Activated CD4-positive, alpha-beta T cell treated with anti-CD3 and anti-CD28 coated beads for 36 hours (primary cell): ENCODE measurements at regions not wholly inside any gene's neighbourhood (a gene's known extent, or its start where the extent isn't known, plus 50 kb on each side); places are given as distances from the start of the nearest gene placed in this dataset.
A peak's percentile ranks its signal among the peaks of the same experiment; 100 is the strongest.

Source experiments
- ATAC-seq: fragments of 200-7000 bp; cut with Tn5 transposase; one replicate; pipeline ENCODE4 v1.10.0; 2021; ENCODE audit warnings: mild to moderate bottlenecking, moderate library complexity
- CTCF ChIA-PET: fragments of 350-600 bp; sonication (Branson Sonifier 250); formaldehyde crosslinking; loops from one replicate; lab custom pipeline; 2021; ENCODE audit warnings: antibody characterized with exemption; lab: Charles Lee
- POLR2A ChIA-PET: fragments of 350-600 bp; sonication (Branson Sonifier 250); formaldehyde crosslinking; loops from one replicate; lab custom pipeline; 2021; ENCODE audit warnings: antibody characterized with exemption, inconsistent platforms; lab: Charles Lee
- DNase-seq: peaks from one replicate; pipeline ENCODE4 v3.0.0-alpha.2; 2020
- H3K27ac Mint-ChIP-seq: one replicate; pipeline ENCODE4 v1.8.0; 2021; ENCODE audit warnings: mixed read lengths
- H3K27me3 Mint-ChIP-seq: one replicate; pipeline ENCODE4 v1.8.0; 2021; ENCODE audit warnings: mixed read lengths
- H3K36me3 Mint-ChIP-seq: one replicate; pipeline ENCODE4 v1.8.0; 2021; ENCODE audit warnings: low read depth, mixed read lengths
- H3K4me1 Mint-ChIP-seq: one replicate; pipeline ENCODE4 v1.8.0; 2021; ENCODE audit warnings: mixed read lengths
- H3K4me3 Mint-ChIP-seq: one replicate; pipeline ENCODE4 v1.8.0; 2021; ENCODE audit warnings: mild to moderate bottlenecking, moderate library complexity, mixed read lengths
- H3K9me3 Mint-ChIP-seq: one replicate; pipeline ENCODE4 v1.8.0; 2021; ENCODE audit warnings: low read depth, mixed read lengths
- intact Hi-C, 2 experiments: fragments of 100-400 bp; cut with DNase I in 1 of 2; cut with micrococcal nuclease in 1 of 2; formaldehyde crosslinking; loops; one replicate each; pipeline versions ENCODE4 v1.14.2 to v1.15.1; 2022 to 2024; cut with DNase I, micrococcal nuclease

DNA sequence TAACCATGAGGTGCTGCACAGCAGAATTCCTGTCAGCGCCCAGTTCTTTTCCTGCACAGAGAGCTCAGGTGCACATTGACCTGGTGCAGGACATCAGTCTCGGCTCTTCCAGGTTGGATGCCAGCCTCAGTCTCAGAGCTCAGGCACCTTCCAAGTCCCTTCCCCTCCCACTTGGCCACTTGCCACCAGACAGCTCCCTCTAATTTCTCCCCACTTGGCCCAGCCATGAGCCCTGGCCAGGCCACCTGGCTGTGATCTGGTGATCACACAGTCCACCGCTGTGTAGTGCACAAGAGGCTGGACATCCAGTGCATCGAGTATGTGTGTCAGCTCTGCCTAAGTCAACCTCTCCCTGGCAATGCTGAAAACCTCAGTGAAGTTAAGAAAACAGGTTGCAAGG is 336.6 kb upstream of the MYT1L start:
- Mint-ChIP-seq H3K36me3 (no peaks in the 10 kb centered on the region), H3K27ac (no peak overlapping the region), H3K4me1 (no peaks in the 10 kb centered on the region), H3K9me3 (no peaks in the 10 kb centered on the region), H3K4me3 (no peak overlapping the region), H3K27me3 (no peaks in the 10 kb centered on the region)
- no peak for DNase-seq
- no peak for ATAC-seq
- ChIA-PET CTCF (interaction anchor here (0.5 kb wide), 1 partner anchor 21 kb away, joined by 3 read pairs; no protein-coding TSS in a partner anchor), POLR2A (no interaction called here)
- intact Hi-C loops: no loop called here

DNA sequence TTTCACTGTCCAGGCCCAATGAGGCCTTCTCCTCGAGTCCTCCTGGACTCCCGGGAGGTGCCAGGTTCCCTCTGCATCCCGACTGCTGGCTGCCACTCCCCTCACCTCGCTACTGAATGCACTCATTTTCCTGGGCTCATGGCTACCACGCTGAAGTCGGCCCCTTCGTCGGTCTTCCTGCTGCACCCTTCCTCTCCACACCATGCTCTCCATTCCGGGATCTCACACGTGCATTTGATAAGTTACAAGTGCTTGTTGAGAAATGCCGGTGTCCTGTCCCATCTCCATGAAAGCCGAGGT is 334.7 kb upstream of the MYT1L start:
- no peak for ATAC-seq
- intact Hi-C loops: no loop called here

DNA sequence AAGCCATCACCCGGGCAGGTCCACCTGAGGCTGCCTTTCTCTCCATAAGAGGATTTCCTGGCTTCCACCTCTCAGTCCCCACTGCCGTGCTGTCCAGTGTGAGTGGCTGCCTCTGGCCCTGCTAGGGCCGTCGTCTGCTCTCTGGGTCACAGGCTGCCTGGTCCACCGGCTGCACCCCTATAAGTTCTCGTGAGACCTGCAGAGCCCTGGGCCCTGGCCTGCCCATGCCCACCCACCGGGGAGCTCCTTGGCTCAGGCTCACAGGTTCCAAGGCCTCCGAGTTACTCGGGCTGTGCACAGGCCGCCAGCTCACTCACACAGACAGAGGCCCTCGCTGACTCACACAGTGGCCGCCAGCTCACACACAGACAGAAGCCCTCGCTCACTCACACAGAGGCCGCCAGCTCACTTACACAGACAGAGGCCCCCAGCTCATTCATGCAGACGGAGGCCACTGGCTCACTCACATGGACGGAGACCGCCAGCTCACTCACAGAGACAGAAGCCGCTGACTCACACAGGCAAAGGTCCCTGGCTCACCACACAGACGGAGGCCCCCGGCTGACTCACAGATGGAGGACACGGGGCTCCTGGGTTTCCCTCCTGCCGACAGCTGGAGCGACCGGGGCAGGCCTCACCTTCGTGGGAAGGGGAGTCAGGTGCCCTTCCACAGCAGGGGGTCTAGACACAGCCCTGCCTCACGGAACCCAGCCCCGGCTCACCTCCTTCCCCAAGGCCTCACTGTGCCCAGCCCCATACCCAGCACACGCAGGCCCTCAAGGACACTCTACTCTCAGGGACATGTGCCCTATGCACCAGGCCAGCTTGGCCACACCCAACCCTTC is 334.1 kb upstream of the MYT1L start:
- DNase-seq (peak; percentile 26), ATAC-seq (peak; percentile 47)
- Mint-ChIP-seq H3K27ac (no peak overlapping the region), H3K4me3 (no peak overlapping the region), H3K4me1 (no peaks in the 10 kb centered on the region), H3K9me3 (peaks cover 5% of the 10 kb centered on the region), H3K36me3 (no peaks in the 10 kb centered on the region), H3K27me3 (no peaks in the 10 kb centered on the region)
- POLR2A ChIA-PET: no interaction called here
- intact Hi-C loops: no loop called here
- CTCF ChIA-PET: no interaction called here

More for the DNA sequence above, 334.7 kb upstream of the MYT1L start:
- no peaks in the 10 kb centered on the region for H3K4me1 Mint-ChIP-seq
- no peaks in the 10 kb centered on the region for H3K9me3 Mint-ChIP-seq
- ChIA-PET POLR2A (no interaction called here), CTCF (no interaction called here)
- no peak for DNase-seq
- H3K4me3 Mint-ChIP-seq: no peak overlapping the region
- no peaks in the 10 kb centered on the region for H3K27me3 Mint-ChIP-seq
- no peak overlapping the region for H3K27ac Mint-ChIP-seq
- no peaks in the 10 kb centered on the region for H3K36me3 Mint-ChIP-seq

DNA sequence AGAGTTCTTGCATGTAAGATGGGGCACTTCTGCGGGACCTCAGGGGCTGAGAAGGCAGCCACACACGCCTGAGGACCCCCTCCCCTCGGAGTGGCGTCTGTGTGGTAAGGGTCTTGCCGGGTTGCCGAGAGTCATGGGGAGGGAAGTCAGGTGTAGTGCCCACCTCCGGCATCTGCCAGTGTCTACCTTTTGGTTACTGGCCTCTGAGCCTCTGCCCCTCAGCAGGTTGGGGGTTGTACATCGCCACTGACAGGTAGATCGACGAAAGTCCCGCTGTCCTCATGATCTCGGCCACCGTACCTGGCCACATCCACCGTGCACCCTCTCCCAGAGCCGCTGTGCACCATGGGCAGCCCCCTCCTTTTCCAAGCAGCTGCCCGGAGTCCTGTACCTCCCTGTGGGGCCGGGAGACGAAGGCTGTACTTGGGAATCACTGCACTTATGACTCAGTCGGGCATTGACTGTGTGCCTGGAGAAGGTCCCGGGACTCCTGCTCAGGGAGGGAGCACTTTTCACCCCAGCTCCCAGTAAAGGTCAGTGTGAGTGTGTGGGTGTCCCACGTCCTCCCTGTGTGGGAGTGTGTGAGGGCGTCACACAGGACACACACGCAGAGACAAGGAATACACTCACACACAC is 332.4 kb upstream of the MYT1L start:
- ATAC-seq (no peak), DNase-seq (no peak)
- POLR2A ChIA-PET: no interaction called here
- intact Hi-C loops: no loop called here
- peaks cover 9% of the 10 kb centered on the region for H3K9me3 Mint-ChIP-seq
- H3K27ac Mint-ChIP-seq: no peak overlapping the region
- H3K27me3 Mint-ChIP-seq: no peaks in the 10 kb centered on the region
- no peak overlapping the region for H3K4me3 Mint-ChIP-seq
- no peaks in the 10 kb centered on the region for H3K4me1 Mint-ChIP-seq
- no peaks in the 10 kb centered on the region for H3K36me3 Mint-ChIP-seq
- CTCF ChIA-PET: no interaction called here

DNA sequence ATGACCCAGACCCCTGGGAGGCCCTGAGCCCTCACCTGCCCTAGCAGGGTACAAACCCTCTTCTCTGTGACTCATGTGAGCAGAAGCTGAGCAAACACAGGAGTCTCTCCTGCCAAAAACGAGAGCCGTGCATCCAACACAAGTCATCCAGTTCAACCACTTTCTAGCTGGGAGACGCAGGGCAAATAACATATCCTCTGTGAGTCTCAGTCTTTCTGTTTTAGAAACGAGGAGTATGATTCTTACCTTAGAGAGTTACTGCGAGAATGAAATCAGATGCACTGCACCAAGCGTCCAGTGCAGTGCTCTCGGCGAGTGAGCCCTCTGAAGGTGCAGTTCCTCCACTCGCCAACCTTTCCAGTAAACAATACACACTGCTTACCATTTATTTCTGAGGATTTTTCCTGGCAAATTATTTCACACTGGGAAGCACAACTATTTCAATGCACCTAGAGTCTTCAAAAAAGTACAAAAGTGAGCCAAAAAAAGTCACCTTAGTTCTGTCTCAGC is 331.8 kb upstream of the MYT1L start:
- no peaks in the 10 kb centered on the region for H3K27me3 Mint-ChIP-seq
- H3K4me3 Mint-ChIP-seq: no peak overlapping the region
- no peak overlapping the region for H3K27ac Mint-ChIP-seq
- ATAC-seq: no peak
- ChIA-PET POLR2A (no interaction called here), CTCF (no interaction called here)
- intact Hi-C loops: no loop called here
- DNase-seq: no peak
- peaks cover 2% of the 10 kb centered on the region for H3K36me3 Mint-ChIP-seq
- peaks cover 13% of the 10 kb centered on the region for H3K9me3 Mint-ChIP-seq
- H3K4me1 Mint-ChIP-seq: no peaks in the 10 kb centered on the region

DNA sequence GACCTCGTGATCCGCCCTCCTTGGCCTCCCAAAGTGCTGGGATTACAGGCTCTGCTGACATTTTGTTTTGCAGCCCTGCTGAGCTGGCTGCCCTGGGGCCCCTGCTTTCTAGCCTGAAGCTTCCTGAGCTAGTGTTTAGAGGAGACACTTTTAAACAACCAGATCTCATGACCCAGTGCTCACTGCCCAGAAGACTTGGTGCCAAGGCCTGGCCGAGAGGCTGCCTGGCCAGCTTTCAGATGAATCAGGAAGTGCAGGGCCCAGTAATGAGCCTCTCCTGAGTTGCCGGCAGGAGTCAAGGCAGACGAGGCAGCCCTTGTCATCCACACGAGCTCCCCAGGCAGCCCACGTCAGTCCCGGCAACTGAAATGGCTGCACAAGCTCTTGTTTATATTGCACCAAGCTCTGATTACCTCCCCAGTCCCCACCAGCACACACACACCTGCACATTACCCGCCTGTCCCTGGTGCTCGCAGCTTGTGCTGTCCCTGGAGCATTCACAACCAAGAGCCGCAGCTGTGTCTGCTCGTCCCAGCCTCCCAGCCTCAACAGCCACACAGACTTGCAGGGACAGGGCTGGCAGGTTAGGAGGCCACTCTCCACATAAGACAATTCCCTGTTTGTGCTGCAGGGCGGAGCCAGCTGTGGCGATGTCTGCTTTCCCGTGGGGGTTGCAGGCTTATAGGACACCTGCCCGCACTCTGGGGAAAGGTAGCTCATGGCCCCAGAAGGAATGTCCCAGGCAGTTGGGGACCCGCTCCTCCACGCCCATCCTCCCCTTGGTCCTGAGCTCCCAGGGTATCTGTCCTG is 331.2 kb upstream of the MYT1L start:
- no peak overlapping the region for H3K4me3 Mint-ChIP-seq
- H3K9me3 Mint-ChIP-seq: peaks cover 13% of the 10 kb centered on the region
- DNase-seq: no peak
- ChIA-PET CTCF (interaction anchor here (0.7 kb wide), 1 partner anchor 783 kb away, joined by 3 read pairs; no protein-coding TSS in a partner anchor), POLR2A (no interaction called here)
- peaks cover 2% of the 10 kb centered on the region for H3K4me1 Mint-ChIP-seq
- intact Hi-C loops: no loop called here
- no peaks in the 10 kb centered on the region for H3K27me3 Mint-ChIP-seq
- peaks cover 2% of the 10 kb centered on the region for H3K36me3 Mint-ChIP-seq
- H3K27ac Mint-ChIP-seq: no peak overlapping the region
- ATAC-seq: no peak

DNA sequence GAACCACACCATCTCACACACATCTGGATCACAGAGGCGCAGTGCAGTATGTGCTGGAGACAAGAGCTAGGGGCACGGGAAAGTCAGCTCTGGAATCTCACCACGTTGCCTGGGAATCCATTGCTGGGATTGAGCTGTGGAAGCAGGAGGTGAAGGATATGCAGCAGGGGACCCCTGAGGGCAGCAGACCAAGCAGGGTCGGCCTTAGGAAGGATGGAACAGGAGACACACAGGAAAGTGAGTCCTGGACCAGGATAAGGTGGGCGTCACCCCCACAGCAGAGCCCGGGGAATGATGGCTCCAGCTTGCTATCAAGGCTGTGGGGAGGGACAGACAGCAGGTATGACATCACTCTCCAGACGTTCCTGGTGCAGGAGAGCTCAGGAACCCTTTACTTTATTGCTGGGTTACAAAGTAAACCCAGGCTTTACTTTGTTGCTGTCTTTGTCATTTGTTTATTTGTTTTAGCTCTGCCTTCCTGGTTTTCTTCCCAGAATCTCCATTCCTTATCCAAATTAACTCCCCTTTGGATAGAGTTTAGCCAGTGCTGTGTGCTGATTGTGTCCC is 329.8 kb upstream of the MYT1L start:
- DNase-seq (no peak), ATAC-seq (no peak)
- Mint-ChIP-seq H3K4me3 (no peak overlapping the region), H3K27me3 (no peaks in the 10 kb centered on the region), H3K36me3 (peaks cover 2% of the 10 kb centered on the region), H3K4me1 (peaks cover 8% of the 10 kb centered on the region), H3K9me3 (peaks cover 13% of the 10 kb centered on the region), H3K27ac (no peak overlapping the region)
- ChIA-PET POLR2A (no interaction called here), CTCF (no interaction called here)
- intact Hi-C loops: no loop called here

DNA sequence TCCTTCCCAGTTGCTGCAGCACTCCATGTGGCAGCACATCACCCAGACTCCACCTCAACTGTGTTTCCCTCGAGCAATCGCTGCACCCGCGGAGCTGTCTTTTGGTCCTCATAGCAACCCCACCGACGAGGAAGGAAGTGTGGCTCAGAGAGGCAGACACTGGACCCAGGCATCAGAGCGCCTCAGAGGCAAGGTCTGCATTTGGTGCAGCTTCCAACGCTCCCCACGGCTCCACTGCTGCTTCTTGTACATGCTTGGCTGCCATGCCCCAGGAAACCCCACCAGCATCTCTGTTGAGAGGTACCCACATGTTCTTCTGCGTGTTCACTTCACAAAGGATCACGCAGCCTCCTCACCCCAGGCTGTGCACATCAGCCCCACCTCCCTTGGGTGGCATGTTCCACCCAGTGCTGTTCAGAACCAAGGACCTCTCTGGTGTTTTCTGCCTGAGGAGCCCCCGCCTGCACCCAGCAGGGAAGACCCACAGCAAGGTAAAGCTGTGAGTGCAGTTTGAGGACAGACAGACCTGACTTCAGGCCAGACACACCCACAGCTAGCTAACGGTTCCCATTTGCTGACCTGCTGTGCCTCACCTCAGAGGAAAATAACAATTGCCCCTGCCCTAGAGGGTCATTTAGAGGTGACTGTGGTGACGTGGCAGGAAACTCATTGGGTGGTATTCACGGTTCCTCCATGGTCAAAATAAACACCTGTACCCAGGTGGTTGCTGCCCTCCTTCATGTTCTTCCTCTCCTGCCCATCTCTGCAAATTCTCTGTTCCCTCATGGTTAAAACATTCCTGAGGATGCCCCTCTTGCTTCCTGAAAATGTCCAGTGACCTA is 326.3 kb upstream of the MYT1L start:
- no peak for DNase-seq
- H3K36me3 Mint-ChIP-seq: peaks cover 2% of the 10 kb centered on the region
- H3K27ac Mint-ChIP-seq: no peak overlapping the region
- POLR2A ChIA-PET: no interaction called here
- no peaks in the 10 kb centered on the region for H3K27me3 Mint-ChIP-seq
- peaks cover 8% of the 10 kb centered on the region for H3K4me1 Mint-ChIP-seq
- CTCF ChIA-PET: interaction anchor here (0.7 to 1.0 kb wide), 2 partner anchors 10 to 357 kb away, joined by 4 to 6 read pairs; no protein-coding TSS in a partner anchor
- no peak for ATAC-seq
- intact Hi-C loops: no loop called here
- H3K4me3 Mint-ChIP-seq: no peak overlapping the region
- H3K9me3 Mint-ChIP-seq: peaks cover 13% of the 10 kb centered on the region

DNA sequence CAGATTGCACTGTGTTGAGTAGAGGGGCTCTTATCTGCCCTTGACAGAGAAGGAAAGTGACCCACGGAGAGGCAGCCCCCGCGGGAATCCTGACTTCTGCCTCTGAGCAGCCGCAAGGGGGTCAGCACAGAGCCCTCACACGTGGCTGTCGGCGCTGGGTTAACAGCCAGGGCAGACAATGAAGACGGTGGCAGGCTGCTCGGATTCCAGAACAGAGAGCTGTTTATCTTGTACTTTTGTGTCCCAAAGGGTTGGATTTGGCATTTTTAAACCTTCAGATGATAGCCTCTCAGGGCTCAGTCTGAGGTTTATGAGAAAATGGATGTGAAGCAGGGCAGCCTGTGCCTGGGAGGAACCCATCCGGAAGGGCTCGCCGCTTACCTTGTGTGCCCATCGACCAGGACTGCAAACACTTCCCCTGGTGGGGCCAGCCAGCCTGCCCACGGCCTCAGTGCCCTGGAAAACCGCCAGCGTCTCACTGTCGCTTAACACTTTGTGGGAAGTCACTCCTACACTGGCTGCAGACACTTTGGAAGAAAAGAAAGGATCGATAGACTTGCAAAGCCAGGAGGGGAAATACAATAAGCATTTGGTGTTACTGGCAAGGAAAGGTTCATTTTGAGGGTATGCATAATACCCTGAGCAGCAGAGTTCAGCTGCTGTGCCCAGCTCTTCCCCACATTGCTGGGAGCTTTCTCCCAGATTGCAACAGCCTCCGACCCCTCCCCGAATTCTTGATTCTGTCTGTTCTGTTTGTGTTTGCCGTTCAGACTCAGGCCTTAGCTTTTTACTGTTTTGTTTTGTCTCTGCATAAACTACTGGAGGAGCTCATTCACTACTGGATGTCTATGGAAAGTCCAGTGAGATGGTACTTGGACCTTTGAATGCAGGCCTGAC is 325.3 kb upstream of the MYT1L start:
- Mint-ChIP-seq H3K9me3 (peaks cover 13% of the 10 kb centered on the region), H3K4me3 (no peak overlapping the region), H3K27me3 (no peaks in the 10 kb centered on the region), H3K36me3 (peaks cover 2% of the 10 kb centered on the region), H3K4me1 (peaks cover 8% of the 10 kb centered on the region), H3K27ac (no peak overlapping the region)
- POLR2A ChIA-PET: no interaction called here
- CTCF ChIA-PET: interaction anchor here (0.7 to 1.0 kb wide), 3 partner anchors 9 to 358 kb away, joined by 3 to 6 read pairs (median 4); no protein-coding TSS in a partner anchor
- intact Hi-C loops: no loop called here
- no peak for DNase-seq
- no peak for ATAC-seq

DNA sequence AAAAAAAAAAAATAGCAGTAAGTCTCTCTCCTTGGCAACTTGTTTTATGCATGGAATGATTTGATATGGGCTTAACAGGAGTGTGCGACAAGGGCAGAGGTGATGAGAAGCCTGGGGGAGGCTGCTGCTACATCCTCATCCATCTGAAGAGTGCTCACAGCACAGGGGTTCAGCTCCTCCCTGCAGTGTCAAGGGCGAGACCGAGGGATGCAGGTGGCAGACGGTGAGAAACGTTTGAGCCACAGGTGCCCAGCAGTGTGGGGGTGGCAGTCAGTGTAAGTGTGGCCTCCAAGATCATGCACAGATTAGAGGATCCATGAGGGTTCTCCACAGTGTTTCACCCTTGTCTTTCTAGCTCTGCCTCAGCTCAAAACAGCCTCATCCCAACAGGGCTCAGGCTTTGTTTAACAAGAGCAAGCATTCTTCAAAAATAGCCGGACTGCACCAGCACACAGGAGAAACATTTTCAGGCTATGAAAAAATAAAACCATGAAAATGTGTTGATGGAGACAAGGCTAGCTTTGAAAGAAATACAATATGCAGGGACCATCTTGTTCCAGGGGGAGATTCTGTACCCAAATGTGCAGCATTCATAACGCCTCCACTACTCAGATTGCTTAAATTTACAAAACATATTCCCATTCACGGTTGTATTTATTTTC is 324.5 kb upstream of the MYT1L start:
- CTCF ChIA-PET: no interaction called here
- Mint-ChIP-seq H3K36me3 (peaks cover 2% of the 10 kb centered on the region), H3K9me3 (peaks cover 11% of the 10 kb centered on the region), H3K27ac (no peak overlapping the region), H3K4me3 (no peak overlapping the region), H3K4me1 (peaks cover 8% of the 10 kb centered on the region), H3K27me3 (no peaks in the 10 kb centered on the region)
- ATAC-seq (no peak), DNase-seq (no peak)
- intact Hi-C loops: no loop called here
- POLR2A ChIA-PET: no interaction called here
